ENCODE measurements at regions not wholly inside any gene's neighbourhood (a gene's known extent, or its start where the extent isn't known, plus 50 kb on each side); places are given as distances from the start of the nearest gene placed in this dataset.
"Not testable (repeated sequence)": the region's sequence is repeated elsewhere in the genome, so short reads cannot be mapped to it uniquely, and the experiment has no call there.

- ATAC-seq (no peak), DNase-seq (no peak)
- Histone ChIP-seq H3K4me3 (no peak overlapping the region), H3K4me1 (ENCODE audit: low read depth) (peaks cover 6% of the 10 kb centered on the region), H3K36me3 (ENCODE audit: low read depth) (no peaks in the 10 kb centered on the region), H3K9me3 (no peaks in the 10 kb centered on the region)
- TF ChIP-seq CTCF (IDR thresholded peaks at IDR 0.05), result no peak
- intact Hi-C loops (cut with DNase I, micrococcal nuclease), result no loop called here
These were observed 61.1 kb downstream of the MAD2L1 start for GRCh38 chr4:120005527-120005926.

- DNase-seq (no peak), ATAC-seq (no peak)
- no peak for TF ChIP-seq CTCF (IDR thresholded peaks at IDR 0.05)
- H3K36me3 ChIP-seq (ENCODE audit: low read depth), result no peaks in the 10 kb centered on the region
- intact Hi-C loops (cut with DNase I, micrococcal nuclease), result no loop called here
- no peak overlapping the region for H3K4me3 ChIP-seq
- H3K9me3 ChIP-seq, result no peaks in the 10 kb centered on the region
- H3K4me1 ChIP-seq (ENCODE audit: low read depth), result peaks cover 6% of the 10 kb centered on the region
These were observed 61.6 kb downstream of the MAD2L1 start for GRCh38 chr4:120005076-120005475.

- H3K36me3 ChIP-seq (ENCODE audit: low read depth), result no peaks in the 10 kb centered on the region
- H3K4me3 ChIP-seq, result no peak overlapping the region
- no peak for DNase-seq
- intact Hi-C loops (cut with DNase I, micrococcal nuclease), result no loop called here
- no peaks in the 10 kb centered on the region for H3K9me3 ChIP-seq
- ATAC-seq, result no peak
- peaks cover 6% of the 10 kb centered on the region for H3K4me1 ChIP-seq (ENCODE audit: low read depth)
- TF ChIP-seq CTCF (IDR thresholded peaks at IDR 0.05), result no peak
These were observed 62.6 kb downstream of the MAD2L1 start for GRCh38 chr4:120004054-120004453.

GRCh38 chr4:120003193-120003592 is 63.5 kb downstream of the MAD2L1 start:
- no peak for ATAC-seq
- intact Hi-C loops (cut with DNase I, micrococcal nuclease), result no loop called here
- no peak for DNase-seq
- Histone ChIP-seq H3K36me3 (ENCODE audit: low read depth) (no peaks in the 10 kb centered on the region), H3K9me3 (no peaks in the 10 kb centered on the region), H3K4me3 (no peak overlapping the region), H3K4me1 (ENCODE audit: low read depth) (peaks cover 6% of the 10 kb centered on the region)
- no peak for TF ChIP-seq CTCF (IDR thresholded peaks at IDR 0.05)

- intact Hi-C loops (cut with DNase I, micrococcal nuclease), result no loop called here
- Histone ChIP-seq H3K36me3 (ENCODE audit: low read depth) (no peaks in the 10 kb centered on the region), H3K4me3 (no peak overlapping the region), H3K4me1 (ENCODE audit: low read depth) (peaks cover 6% of the 10 kb centered on the region), H3K9me3 (no peaks in the 10 kb centered on the region)
- ATAC-seq (no peak), DNase-seq (no peak)
- TF ChIP-seq CTCF (IDR thresholded peaks at IDR 0.05), result no peak
These were observed 64.8 kb downstream of the MAD2L1 start for GRCh38 chr4:120001850-120002249.

GRCh38 chr4:120000591-120001296 is 65.9 kb downstream of the MAD2L1 start:
- no peaks in the 10 kb centered on the region for H3K9me3 ChIP-seq
- intact Hi-C loops (cut with DNase I, micrococcal nuclease), result no loop called here
- TF ChIP-seq CTCF (IDR thresholded peaks at IDR 0.05), result no peak
- DNase-seq, result no peak
- peak; percentile 87 for ATAC-seq
- H3K36me3 ChIP-seq (ENCODE audit: low read depth), result no peaks in the 10 kb centered on the region
- H3K4me1 ChIP-seq (ENCODE audit: low read depth), result peaks cover 6% of the 10 kb centered on the region
- no peak overlapping the region for H3K4me3 ChIP-seq

GRCh38 chr4:119996024-119996423 is 70.6 kb downstream of the MAD2L1 start:
- ATAC-seq, result not testable (repeated sequence)

More at GRCh38 chr4:119996024-119996423, 70.6 kb downstream of the MAD2L1 start:
- H3K9me3 ChIP-seq; DNase-seq; H3K4me1 ChIP-seq (ENCODE audit: low read depth); H3K4me3 ChIP-seq; H3K36me3 ChIP-seq (ENCODE audit: low read depth); intact Hi-C loops (cut with DNase I, micrococcal nuclease): not testable (repeated sequence)

All from mucosa of descending colon (tissue), 3 donors.